ENCODE measurements at regions not wholly inside any gene's neighbourhood (a gene's known extent, or its start where the extent isn't known, plus 50 kb on each side); places are given as distances from the start of the nearest gene placed in this dataset.
"Not testable (repeated sequence)": the region's sequence is repeated elsewhere in the genome, so short reads cannot be mapped to it uniquely, and the experiment has no call there.

DNA sequence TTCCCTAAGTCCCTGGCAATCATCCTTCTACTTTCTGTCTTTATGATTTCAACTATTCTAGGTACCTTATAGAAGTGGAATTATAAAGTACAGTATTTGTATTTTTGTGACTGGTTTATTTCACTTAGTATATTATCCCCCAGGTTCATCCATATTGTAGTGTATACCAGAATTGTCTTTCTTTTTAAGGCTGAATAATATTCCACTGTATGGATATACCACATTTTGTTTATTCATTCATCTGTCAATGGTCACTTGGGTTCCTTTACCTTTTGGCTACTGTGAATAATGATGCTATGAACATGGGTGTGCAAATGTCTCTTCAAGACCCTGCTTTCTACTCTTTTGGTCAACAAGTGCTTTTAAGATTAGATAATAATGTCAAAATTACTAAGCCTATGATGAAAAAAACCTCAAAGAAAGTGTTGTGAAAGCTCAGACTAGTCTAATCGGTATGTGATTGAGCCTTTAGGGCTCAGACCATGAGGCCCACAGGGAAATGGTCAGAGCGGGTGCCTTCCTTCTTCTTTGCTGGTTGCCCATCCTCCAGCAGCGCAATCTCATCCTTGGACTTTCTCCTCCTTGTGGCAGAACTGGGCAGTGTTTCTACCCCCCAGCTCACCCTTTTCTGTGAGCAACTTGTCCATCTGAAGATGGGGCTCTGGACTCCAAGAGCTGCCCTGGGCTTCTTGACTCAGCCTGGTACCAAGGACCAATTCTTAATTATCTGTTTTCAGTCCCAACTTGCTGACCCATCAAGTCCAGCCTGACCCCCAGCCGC is 105.4 kb downstream of the TTC8 start:
- DNase-seq (ENCODE audit: low read depth): no peak

DNA sequence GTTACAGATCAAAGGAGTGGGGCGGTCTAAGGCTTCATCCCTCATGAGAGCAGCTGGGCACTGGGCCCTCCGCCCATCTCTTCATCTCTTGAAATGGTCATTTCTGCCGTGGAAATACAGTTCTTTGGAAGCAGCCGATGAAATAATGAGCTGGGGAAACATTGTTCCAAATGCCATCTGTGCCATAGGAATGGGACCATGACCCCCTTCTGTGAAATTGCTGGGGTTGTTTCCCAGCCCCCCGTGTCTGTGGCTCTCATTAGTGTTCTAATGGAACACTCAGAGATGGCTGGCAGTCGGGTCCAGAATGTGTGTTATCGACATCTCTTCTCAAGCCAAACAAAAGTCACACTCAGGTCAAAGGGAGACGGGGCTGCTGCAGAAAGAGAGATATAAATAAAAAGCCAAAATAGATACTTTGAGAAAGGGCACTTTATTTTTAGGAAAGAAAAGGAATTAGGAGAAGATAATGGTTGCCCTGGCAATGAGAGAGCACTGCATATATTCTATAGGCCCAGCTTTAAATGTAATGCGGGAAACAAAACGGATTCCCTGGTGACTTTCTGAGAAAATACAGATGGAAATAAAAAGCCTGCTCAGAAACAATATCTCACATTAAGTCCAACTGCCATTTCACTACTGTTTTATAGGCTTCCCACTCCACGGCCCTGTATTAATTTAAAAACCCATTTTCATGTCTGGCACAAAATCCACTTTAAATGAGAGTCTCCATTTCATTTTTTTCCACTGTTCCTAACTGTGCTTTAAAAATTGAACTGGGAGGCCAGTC is 107.1 kb downstream of the TTC8 start:
- DNase-seq (ENCODE audit: low read depth): no peak

DNA sequence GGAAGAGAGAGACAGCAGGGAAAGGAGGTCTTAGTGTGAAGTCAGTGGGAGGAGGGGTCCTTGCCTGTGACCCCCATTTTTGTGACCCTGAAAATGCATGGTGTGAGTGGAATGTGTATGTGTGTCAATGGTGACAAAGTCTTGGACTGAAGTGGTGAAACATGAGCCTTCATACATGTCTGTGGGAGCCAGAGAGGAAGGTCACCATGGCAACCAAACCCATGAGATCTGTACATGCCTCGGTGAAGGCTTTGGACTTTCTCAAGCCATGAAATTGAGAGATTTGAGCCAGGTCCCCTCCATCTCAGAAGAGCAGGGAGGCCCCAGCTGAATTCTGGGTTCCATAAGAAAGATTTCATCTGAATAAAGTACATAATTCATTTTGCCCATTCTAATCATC is 108.7 kb downstream of the TTC8 start:
- no peak for DNase-seq (ENCODE audit: low read depth)

DNA sequence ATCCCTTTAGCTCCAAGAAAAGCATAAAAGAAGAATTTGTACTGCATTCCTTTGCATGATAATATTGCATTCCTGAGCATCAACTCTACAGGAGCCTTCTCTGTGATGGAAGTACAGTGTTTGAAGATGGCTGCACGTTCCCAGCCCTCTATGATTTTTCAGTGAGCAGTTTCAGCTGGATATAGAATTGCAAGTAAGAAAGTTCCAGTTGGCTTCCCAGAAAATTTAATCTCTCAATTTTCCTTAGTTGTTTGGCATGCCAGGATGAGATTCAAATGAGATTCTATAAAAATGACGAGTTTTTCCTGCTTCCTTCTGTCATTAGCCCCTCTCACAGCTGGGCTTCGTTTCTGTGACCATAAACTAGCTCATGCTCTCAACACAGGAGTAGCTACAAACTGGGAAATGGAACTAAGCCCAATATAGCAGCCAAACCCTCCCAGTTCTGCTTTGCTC is 109.9 kb downstream of the TTC8 start:
- no peak for DNase-seq (ENCODE audit: low read depth)

DNA sequence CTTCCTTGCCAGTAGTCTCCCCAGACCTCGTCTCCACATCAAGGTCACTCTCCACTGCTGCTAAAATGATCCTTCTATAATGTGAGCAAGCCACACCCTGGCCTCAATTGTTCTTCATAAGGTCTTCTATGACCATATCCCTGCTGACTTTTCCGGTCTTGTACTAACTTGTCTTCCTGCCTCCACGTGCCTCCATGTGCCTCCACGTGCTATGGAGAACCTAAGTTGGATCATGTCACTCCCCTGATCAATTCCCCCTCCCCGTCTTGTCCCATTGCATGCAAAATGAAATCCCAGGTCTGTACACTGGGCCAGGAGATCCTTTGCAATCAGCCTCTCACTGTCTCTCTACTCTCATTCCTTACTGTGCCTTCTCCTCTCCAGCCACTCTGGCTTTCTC is 110.6 kb downstream of the TTC8 start:
- no peak for DNase-seq (ENCODE audit: low read depth)

DNA sequence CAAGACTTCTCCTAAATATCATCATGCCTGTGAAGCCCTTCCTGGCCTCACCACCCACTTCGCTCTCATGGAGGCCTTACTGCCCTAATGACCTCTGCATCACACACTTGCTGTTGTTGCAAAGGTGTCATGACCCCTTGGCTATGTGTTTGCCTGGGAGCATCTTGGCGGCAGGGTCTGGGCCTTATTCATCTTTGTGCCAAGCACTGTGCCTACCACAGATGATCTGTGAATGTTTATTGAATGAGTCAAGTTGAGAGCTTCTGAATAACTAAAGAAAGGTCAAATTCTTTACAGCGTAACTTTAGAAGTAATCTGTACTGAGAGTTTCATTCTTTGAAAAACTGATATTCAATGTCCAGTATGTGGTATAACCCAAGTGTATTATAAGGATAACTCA is 113.3 kb downstream of the TTC8 start:
- DNase-seq (ENCODE audit: low read depth): no peak

DNA sequence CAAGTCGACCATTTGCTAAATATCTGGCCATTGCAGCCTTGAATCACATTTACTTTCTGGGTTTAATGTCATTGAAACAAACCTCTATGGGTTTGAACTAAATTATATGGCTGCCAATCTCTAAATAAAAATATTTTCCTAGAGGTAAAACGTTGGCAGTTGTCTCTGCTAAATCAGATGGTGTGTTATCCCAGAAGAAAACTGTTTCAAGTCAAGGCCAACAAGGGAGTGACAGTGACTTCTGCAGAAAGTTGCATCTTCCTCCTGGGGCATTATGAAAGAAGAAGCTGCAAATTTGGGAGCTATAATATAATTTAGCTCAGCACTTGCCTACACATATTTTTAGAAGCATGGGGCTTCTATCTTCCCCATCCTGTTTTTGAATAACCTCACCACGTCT is 116.2 kb downstream of the TTC8 start:
- DNase-seq (ENCODE audit: low read depth): no peak

DNA sequence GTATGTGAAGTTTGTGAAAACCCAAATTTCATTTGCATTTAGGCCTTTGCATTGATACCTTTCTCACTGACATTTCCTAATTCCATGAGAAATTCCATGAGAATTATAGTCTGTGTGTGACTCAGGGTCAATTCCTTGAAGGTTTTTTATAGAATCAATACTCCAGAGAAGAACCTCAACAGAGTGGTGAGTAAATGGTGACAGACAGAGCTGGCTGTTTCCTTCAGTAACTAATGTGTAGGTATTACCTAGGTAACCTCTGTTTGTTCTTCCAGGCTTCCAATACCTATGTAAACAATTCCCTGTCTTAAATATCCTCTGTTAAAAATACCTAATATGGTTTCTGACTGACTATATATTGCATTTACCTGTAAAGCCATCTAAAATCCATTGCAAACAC is 117.0 kb downstream of the TTC8 start:
- DNase-seq (ENCODE audit: low read depth): no peak

DNA sequence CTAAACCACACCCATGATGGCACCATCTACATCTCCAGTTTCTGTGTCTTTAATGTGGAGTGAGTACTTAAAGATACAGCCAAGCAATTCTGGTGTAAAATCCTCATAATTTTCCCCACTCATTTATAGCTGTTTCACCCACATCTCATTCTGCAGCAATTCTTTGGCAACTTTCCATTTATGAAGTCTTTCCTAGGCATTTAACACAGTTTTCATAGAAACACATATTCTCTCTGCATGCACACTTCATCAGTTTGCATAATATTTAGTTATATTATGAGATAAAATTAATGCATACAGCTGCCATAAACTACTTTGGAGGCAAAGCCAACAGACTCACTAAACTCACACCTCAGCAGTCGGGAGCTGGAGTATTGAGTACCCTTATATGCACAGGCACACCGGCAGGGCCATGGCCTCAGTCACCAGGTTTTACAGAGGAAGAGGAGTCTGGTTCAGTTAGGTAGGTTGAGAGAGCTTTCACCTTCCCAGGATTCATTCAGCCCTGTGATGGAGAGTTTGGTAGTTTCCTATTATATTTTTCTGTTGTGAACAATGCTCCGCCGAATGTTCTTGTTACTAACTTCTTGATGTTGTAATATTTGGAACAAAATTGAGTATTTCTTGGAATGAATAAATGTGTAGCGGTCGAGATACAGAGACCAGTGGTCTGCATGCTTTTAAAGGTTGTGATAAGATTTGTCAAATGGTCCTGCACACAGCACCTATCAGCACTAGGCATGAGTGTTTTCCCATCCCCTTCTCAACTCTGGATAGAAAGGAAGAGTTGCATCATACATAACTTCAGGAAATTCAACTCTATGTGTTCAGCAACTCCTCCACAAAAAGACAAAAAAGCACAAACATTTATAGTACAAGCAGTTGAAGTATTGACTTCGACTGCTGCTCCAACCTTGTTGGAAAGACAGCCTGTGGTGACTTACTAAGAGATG is 123.5 kb downstream of the TTC8 start:
- no peak for DNase-seq (ENCODE audit: low read depth)

DNA sequence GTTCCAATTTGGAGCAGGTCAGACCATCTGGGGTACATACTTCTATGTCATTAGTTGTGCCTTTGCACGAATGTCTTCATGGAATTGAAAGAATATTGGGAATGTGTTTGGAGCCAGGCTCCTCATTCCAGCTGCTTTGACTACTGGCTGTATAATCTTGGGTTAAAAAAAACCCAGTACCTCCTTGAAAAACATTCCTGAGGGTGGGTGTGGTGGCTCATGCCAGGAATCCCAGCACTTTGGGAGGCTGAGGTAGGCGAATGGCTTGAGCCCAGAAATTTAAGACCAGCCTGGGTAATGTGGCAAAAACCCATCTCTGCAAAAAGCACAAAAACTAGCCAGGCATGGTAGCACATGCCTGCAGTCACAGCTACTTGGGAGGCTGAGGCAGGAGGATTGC is 125.6 kb downstream of the TTC8 start:
- DNase-seq (ENCODE audit: low read depth): no peak

DNA sequence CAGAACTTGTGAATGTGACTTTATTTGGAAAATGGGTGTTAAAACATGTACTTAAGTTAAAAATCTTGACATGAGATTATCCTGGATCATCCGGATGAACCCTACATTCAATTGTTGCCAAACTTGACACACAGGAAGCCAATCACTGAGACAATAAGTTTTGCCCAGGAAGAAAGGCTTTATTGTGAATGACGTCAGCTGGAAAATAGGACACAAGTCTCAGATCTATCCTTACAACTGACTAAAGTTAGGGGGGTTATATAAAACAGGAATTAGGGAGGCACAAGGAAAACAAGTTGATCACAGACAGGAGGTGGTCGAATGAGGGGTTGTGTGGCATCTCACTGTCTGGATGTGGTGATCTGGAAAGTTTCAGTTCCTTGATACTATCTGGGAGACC is 126.9 kb downstream of the TTC8 start:
- DNase-seq (ENCODE audit: low read depth): no peak

DNA sequence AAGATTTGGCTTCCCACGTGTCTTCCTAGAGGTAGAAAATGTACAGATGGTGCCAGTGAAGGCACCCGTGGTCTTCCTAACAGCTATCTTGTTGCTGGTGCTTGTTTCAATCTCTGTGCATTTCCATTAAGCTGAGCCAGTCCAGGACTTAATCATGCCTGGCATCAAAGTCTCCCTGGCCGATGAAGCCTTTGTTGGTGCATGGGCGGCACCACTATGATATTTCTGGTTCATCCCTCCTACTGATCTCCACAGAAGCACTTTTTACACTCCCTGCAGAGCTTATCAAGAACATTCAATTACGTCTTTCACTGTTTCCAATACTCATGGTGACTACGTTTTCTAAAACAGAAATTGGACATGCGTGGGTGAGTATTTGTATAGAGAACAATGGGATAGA is 128.4 kb downstream of the TTC8 start:
- DNase-seq (ENCODE audit: low read depth): no peak

DNA sequence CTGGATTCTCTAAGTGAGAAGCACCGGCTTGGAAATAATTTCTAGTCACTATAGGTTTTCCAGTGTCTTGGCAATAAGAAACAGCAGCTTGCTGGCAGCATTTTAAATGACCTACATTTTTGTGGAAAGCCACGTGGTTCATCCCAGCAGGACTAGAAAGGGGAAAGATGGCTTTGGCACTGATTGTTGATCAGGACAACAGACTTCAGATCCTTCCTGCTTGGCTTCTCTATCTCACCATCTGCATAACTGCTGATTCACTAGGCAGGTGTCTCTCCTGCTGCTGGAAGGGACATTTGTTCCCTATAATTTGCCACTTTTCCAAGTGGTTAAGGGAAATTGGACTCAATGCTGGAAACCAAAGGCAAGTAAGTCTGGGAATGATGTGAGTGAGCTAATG is 131.0 kb downstream of the TTC8 start:
- DNase-seq (ENCODE audit: low read depth): no peak

DNA sequence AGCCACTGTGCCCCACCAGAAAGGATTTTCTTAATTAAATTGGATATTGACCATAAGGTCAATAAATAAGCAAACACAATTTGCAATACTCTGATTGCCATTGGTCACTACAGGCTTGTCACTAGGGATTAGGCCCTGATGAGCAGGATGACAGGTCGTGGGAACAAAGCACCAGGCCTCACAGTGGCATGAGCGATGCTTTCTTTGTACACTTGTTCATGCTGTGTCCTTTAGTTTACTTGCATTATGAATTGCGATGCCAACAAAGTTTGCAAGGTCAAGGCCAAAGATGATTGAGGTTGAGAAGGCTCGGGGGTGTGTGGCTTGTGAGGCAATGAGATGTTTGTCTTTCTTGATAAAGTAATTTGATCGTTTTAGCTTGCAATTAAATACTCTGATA is 136.0 kb downstream of the TTC8 start:
- DNase-seq (ENCODE audit: low read depth): no peak

DNA sequence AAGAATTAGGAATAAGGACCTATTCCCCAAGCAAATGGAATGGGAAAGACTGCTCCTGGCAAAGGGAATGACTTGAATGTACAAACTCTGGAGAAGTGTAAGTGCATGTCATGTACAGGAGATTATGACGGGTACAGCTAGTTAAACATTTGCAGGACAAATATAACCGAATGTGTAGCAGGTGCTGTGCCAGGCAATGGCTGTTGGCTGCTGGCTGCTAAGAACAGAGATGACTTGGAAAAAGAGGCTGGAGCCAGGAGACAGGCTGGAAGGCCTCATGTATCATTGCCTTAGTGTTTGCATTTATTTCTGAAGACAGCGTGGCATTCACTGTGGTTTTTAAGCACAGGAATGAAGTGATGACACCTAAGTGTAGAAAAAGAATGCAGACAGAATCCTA is 136.8 kb downstream of the TTC8 start:
- no peak for DNase-seq (ENCODE audit: low read depth)

DNA sequence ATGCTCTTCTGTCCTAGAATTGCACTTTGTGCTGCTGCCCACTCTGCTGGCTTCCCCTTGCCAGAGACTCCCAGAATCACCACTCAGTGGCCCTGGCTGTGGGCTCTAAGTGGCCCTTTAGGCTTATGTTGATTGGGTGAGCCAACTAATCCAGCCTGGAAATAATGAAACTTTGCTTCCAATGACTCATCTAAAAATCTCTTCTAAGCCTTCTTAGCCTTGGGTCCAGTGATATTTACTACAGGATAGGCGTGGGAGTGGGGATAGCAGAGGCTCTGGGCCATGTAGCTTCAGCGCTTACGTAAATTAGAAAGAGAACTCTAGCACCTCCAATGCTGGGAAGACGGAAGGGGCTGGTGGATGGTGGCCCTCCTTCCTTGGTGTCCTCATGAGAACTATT is 137.9 kb downstream of the TTC8 start:
- no peak for DNase-seq (ENCODE audit: low read depth)

DNA sequence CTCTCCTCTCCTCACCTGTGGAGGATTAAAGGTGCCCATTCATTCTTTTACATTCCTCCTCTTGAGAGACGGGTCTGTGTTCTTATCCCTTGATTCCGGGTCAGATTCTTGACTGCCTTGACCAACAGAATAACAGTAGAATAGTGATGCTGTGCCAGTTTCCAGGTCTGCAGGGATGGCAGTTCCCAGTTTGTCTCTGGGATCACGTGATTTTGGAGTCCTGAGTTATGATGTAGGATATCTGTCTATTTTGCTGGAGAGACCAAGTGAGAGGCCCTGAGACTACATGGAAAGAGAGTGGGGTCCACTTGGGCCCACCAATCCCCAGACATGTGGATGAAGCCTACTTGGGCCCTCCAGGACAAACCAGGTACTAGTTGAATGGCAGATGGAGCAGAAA is 142.8 kb downstream of the TTC8 start:
- no peak for DNase-seq (ENCODE audit: low read depth)

DNA sequence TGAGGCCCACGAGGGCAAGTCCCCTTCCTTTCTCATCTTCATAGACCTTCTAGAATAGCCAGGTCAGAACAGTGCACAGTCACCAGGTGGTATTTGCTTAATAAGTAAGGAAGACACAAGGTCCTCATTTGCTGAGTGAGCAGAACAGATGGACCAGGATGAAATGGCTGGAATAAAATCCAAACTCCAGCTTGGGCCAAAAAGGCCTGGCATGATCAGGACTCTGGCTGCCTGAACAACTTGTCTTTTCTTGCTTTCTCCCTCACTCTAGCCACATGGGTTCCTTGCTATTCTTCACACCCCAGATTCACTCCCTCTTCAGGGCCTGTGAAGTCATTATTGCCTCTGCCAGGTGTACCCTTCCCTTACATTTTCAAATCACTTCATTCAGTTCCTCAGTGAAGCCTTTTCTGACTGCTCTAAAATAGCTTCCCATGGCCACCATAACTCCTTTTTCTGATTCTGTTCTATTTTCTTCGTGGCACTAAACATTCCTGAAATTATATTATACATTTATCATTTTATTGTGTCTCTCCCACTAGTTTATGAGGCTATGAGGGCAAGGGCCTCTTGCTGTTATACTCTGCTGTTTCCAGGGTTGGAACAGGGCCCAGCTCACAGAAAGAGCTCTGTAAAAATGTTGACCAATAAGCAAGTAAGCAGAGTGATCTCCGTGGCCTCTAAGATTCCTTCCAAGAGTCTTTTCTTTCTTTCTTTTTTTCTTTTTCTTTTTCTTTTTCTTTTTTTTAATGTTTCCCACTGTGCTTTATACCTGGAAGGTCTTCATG is 150.8 kb downstream of the TTC8 start:
- no peak for DNase-seq (ENCODE audit: low read depth)

DNA sequence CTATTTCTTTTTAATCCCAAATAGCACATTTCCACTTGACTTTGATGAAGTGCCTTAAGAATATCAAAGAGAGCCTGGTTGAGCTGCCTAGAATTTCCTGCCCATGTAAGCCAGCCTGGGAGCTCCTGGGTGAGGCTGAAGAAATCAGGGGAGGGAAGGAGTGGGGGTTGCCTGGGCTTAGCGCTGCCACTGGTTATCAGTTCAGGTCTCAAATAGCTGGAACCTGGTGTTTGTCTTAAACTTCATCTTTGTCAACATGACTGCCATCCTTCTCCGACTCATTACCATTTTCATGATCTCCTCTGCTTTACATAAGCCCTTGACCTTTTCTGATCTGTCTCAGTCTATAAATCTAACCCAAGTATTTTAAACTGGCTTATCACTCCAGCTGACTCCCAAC is 151.5 kb downstream of the TTC8 start:
- DNase-seq (ENCODE audit: low read depth): no peak

DNA sequence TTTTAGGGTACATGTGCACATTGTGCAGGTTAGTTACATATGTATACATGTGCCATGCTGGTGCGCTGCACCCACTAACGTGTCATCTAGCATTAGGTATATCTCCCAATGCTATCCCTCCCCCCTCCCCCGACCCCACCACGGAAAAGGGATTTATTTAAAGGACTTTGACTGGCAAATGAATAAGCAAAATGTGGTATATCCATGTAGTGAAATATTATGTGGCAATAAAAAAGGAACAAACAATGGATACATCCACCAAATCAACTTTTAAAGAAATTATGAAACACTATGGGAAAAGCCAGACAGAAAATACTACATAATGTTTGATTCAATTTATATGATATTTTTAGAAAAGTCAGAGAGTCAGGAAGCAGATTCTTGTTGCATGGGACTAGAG is 156.5 kb downstream of the TTC8 start:
- not testable (repeated sequence) for DNase-seq (ENCODE audit: low read depth)

DNA sequence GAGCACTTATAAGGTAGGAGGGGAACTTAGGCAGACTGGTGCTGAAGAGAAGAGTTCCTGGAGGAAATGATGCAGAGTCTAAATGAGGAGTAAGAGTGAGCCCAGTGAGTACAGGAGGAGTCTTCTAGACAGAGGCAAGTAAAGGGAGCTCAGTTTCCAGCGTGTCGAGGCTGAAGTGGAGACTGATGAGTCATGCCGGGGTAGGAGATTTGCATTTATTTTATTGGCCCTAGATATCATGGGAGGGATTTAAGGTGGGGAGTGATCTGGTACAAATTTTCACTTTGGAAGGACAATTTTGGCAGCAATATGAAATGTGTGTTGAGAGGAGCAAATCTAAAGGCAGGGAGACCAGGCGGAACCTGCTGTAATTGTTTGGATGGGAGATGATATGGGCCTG is 157.5 kb downstream of the TTC8 start:
- DNase-seq (ENCODE audit: low read depth): no peak

DNA sequence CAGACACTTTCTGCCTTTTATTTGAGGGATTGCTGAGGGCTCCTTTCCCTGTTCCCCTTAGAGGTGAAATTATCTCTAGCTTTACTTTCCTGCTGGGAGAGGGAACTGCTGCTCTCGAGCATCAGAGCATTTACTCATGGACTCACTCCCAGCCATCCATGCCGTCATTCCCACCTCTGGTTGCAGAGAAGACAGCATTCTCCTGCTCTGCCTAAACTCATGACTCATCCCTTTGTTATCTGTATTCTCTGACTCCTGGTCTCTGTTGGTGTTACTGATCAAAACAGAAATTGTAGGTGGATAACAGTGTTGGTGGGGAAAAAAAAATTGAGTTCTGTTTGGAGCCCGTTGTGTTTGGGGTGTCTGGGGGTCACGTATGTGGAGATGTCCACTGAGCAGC is 159.3 kb downstream of the TTC8 start:
- no peak for DNase-seq (ENCODE audit: low read depth)
